IMR-90 (cell line): ENCODE measurements at regions not wholly inside any gene's neighbourhood (a gene's known extent, or its start where the extent isn't known, plus 50 kb on each side); places are given as distances from the start of the nearest gene placed in this dataset.

Experiments
- BHLHE40 ChIP-seq: fragments of 150-350 bp; IDR thresholded peaks from 2 replicates; pipeline ENCODE4 v1.6.1; 2016; ENCODE audit warnings: mild to moderate bottlenecking, low read depth, low read length
- CEBPB ChIP-seq: IDR thresholded peaks from 2 replicates; pipeline ENCODE4 v1.6.1; 2012; ENCODE audit warnings: low read depth, low read length, improper control_type of control experiment
- CTCF ChIP-seq: conservative IDR thresholded peaks from 2 replicates; pipeline ENCODE4 v1.5.1; 2012; ENCODE audit warnings: mild to moderate bottlenecking, low read depth, low read length, improper control_type of control experiment
- POLR2A ChIP-seq: IDR thresholded peaks from 2 replicates; pipeline ENCODE4 v1.6.1; 2012; ENCODE audit warnings: mild to moderate bottlenecking, low read depth, low read length
- RAD21 ChIP-seq: IDR thresholded peaks from 2 replicates; pipeline ENCODE4 v1.6.1; 2012; ENCODE audit warnings: low read length, improper control_type of control experiment

- TF ChIP-seq BHLHE40, result no peak
- no peak for TF ChIP-seq CTCF
- TF ChIP-seq RAD21, result no peak
- TF ChIP-seq POLR2A, result no peak
- no peak for TF ChIP-seq CEBPB
Observed at GRCh38 chr18:67131498-67131897, 385.0 kb downstream of the DSEL start.
